ENCODE measurements at regions not wholly inside any gene's neighbourhood (a gene's known extent, or its start where the extent isn't known, plus 50 kb on each side); places are given as distances from the start of the nearest gene placed in this dataset.

DNA sequence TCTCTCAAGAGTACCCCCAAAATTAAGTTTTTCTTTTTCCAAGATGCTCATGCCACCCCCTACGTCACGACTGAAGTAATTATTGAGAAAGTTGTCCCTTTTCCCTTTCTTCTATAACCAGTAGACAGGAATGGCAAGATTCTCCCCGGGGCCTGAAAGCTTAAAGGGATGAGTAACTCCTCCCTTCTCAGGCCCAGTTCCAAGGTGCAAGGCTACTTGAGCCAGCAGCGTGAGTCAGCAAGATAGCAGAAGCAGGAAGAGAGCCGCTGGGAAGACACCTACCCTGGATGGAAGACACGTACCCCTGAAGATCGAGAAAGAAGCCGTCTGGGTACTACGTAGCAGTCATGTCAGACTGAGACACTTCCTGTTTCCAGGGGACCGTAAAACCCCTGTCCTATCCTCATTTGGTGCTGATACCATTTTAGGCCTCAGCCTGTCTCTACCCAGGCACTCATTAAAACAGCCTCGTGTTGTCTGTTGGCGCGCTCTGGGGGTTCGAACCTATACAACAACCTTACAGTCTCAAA is 241.0 kb downstream of the ADGRG6 start:
- peak; percentile 64 for DNase-seq (ENCODE audit: low read depth)
- H3K4me3 ChIP-seq (ENCODE audit: control insufficient read depth, low read depth, low read length): no peak overlapping the region
- TF ChIP-seq, protein P1, sequence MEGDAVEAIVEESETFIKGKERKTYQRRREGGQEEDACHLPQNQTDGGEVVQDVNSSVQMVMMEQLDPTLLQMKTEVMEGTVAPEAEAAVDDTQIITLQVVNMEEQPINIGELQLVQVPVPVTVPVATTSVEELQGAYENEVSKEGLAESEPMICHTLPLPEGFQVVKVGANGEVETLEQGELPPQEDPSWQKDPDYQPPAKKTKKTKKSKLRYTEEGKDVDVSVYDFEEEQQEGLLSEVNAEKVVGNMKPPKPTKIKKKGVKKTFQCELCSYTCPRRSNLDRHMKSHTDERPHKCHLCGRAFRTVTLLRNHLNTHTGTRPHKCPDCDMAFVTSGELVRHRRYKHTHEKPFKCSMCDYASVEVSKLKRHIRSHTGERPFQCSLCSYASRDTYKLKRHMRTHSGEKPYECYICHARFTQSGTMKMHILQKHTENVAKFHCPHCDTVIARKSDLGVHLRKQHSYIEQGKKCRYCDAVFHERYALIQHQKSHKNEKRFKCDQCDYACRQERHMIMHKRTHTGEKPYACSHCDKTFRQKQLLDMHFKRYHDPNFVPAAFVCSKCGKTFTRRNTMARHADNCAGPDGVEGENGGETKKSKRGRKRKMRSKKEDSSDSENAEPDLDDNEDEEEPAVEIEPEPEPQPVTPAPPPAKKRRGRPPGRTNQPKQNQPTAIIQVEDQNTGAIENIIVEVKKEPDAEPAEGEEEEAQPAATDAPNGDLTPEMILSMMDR (IDR thresholded peaks at IDR 0.05; ENCODE audit: control insufficient read depth, insufficient read depth, low read depth, low read length, missing control alignments): no peak

DNA sequence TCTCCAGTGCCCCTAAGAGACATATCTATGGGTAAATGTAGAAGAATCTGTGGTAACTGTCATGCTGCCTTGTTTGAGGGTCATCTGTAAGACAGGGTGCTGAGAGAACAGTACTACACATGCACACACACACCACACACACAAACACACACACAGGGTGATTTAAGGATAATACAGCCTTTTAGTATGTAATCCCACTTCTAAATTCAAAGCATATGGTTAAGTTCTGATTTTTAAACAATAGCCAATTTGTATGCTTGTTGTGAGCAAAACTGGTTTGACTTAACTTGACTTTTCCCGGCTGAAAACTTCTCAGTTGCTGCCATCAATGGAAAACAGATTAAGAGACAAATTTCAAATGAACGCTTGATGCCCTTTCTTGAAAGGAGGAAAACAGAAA is 241.8 kb downstream of the ADGRG6 start:
- no peak for DNase-seq (ENCODE audit: low read depth)
- H3K4me3 ChIP-seq (ENCODE audit: control insufficient read depth, low read depth, low read length): no peak overlapping the region
- TF ChIP-seq, protein P1 (IDR thresholded peaks at IDR 0.05; ENCODE audit: control insufficient read depth, insufficient read depth, low read depth, low read length, missing control alignments): no peak

DNA sequence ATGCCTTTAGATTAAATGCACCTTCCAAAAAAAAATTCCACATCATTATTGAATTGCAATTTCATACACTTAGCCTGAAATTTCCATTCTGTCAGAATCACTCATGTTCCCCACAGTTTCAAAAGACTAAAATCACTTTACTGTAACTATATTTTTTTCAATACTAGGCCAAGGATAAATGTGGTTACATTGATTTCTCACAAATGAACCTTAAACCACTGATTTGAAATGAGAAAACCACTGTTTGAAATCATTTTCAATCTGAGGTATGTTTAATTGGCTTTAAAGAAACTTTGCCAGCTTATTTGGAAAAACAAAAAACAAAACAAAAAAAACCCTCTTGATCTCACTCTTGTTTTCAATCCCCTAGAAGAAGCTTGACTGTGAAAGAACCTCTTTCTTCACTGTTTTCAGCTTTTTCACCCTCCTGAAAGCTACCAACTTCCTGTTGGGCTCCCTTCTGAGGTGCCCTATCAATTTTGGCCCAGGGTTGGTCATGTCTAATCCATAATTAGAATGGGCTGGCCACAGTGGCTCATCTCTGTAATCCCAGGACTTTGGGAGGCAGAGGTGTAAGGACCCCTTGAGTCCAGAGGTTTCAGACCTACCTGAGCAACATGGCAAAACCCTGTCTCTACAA is 242.5 kb downstream of the ADGRG6 start:
- TF ChIP-seq, protein P1 (IDR thresholded peaks at IDR 0.05; ENCODE audit: control insufficient read depth, insufficient read depth, low read depth, low read length, missing control alignments): no peak
- DNase-seq (ENCODE audit: low read depth): no peak
- no peak overlapping the region for H3K4me3 ChIP-seq (ENCODE audit: control insufficient read depth, low read depth, low read length)

DNA sequence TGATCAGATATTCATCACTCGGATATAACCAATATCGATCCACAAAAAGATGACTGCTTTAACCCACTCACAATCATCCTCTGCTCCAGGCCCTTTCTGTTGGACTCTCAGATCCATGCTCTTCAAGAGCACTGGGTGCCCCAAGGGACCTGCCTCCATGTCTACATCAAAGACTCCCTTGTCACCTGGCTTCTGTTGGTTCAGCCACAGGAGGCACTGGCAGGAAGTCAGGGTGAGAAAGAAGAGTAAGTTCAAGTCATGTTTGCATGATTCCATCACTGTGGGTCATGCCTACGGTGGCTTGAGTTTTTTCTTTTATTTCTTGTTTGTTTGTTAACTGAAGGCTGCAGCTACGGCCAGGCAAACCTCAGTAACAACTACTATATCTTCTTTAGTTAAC is 243.3 kb downstream of the ADGRG6 start:
- no peak overlapping the region for H3K4me3 ChIP-seq (ENCODE audit: control insufficient read depth, low read depth, low read length)
- no peak for DNase-seq (ENCODE audit: low read depth)
- TF ChIP-seq, protein P1 (IDR thresholded peaks at IDR 0.05; ENCODE audit: control insufficient read depth, insufficient read depth, low read depth, low read length, missing control alignments): no peak

DNA sequence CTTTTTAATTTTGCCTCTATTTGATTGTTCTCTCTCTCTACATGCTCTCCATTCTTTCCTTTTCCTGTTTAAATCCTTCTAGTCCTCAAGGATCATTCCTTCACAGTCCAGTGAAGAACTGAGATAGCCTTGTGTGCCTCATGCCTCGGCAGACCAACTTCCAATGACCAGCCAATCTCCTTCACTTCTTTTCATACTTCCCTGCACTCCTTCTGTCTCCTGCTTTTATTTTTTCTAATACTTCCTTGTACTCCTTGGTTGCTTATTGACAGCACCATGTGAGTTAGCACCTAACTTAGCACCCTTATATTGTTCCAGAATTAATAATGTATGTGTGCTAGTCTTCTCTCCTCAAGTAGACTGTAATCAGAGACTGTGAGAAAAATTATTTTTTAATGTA is 246.8 kb downstream of the ADGRG6 start:
- no peak overlapping the region for H3K4me3 ChIP-seq (ENCODE audit: control insufficient read depth, low read depth, low read length)
- TF ChIP-seq, protein P1 (IDR thresholded peaks at IDR 0.05; ENCODE audit: control insufficient read depth, insufficient read depth, low read depth, low read length, missing control alignments): no peak
- DNase-seq (ENCODE audit: low read depth): no peak

DNA sequence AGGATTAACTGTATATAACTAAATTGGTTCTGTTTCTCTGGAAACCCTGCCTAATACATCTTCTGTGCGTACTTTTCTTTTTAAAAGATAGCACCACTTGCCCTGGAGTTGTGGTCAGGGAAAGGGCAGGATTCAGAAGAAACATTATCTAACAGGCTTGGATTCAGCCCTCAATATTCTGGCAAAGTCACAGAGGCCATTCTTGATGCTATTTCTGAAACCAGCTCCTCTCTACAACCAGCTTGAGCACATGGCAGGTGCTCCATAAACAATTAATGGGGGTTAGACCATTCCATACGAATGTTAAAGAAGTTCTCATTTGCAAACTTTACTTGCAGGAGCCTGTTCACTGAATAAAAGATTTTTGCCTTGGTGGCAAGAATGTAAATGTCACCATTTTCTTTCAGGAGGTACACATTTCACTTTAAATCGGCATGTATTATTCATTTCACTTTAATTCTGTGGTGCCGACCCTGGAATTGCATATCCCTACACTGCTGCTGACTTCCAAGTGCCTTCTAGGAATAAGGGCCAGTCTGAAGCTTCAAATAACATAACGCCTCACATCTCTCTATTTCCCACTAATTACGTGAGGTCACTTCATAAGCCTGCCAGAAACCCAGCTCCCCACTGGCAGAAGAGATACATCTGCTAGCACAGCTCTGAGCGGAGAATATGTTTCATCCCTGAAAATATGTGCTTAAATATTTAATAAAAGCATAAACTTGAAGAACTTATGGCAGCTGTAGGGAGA is 248.7 kb downstream of the ADGRG6 start:
- TF ChIP-seq, protein P1 (IDR thresholded peaks at IDR 0.05; ENCODE audit: control insufficient read depth, insufficient read depth, low read depth, low read length, missing control alignments): no peak
- no peak for DNase-seq (ENCODE audit: low read depth)
- H3K4me3 ChIP-seq (ENCODE audit: control insufficient read depth, low read depth, low read length): no peak overlapping the region

Measured in AG09309 (cell line).